ENCODE measurements at regions not wholly inside any gene's neighbourhood (a gene's known extent, or its start where the extent isn't known, plus 50 kb on each side); places are given as distances from the start of the nearest gene placed in this dataset.

- H3K27ac ChIP-seq: no peak overlapping the region
- TF ChIP-seq POLR2A (IDR thresholded peaks at IDR 0.05): no peak
- TF ChIP-seq CTCF (IDR thresholded peaks at IDR 0.05): no peak
Measured at GRCh38 chr6:113394216-113394615, 462.9 kb upstream of the MARCKS start.

GRCh38 chr6:113394729-113395128 lies 462.4 kb upstream of the MARCKS start:
- H3K27ac ChIP-seq: no peak overlapping the region
- TF ChIP-seq POLR2A (IDR thresholded peaks at IDR 0.05) (no peak), CTCF (IDR thresholded peaks at IDR 0.05) (no peak)
- DNase-seq: no peak

More at GRCh38 chr6:113394216-113394615, 462.9 kb upstream of the MARCKS start:
- Histone ChIP-seq H3K4me1 (no peaks in the 10 kb centered on the region), H3K36me3 (no peaks in the 10 kb centered on the region), H3K27me3 (no peaks in the 10 kb centered on the region), H3K4me3 (no peak overlapping the region), H3K9me3 (no peaks in the 10 kb centered on the region)
- DNase-seq: no peak

GRCh38 chr6:113396730-113397129 lies 460.4 kb upstream of the MARCKS start:
- H3K36me3 ChIP-seq: no peaks in the 10 kb centered on the region
- H3K9me3 ChIP-seq: no peaks in the 10 kb centered on the region
- no peak for DNase-seq
- H3K27me3 ChIP-seq: no peaks in the 10 kb centered on the region
- H3K4me3 ChIP-seq: no peak overlapping the region
- no peak overlapping the region for H3K27ac ChIP-seq
- TF ChIP-seq POLR2A (IDR thresholded peaks at IDR 0.05): no peak
- no peak for TF ChIP-seq CTCF (IDR thresholded peaks at IDR 0.05)
- H3K4me1 ChIP-seq: no peaks in the 10 kb centered on the region

More at GRCh38 chr6:113394729-113395128, 462.4 kb upstream of the MARCKS start:
- Histone ChIP-seq H3K4me1 (no peaks in the 10 kb centered on the region), H3K4me3 (no peak overlapping the region), H3K9me3 (no peaks in the 10 kb centered on the region), H3K36me3 (no peaks in the 10 kb centered on the region), H3K27me3 (no peaks in the 10 kb centered on the region)

- no peak for DNase-seq
- Histone ChIP-seq H3K27ac (no peak overlapping the region), H3K9me3 (no peaks in the 10 kb centered on the region), H3K4me3 (no peak overlapping the region), H3K4me1 (no peaks in the 10 kb centered on the region), H3K27me3 (no peaks in the 10 kb centered on the region), H3K36me3 (no peaks in the 10 kb centered on the region)
- no peak for TF ChIP-seq CTCF (IDR thresholded peaks at IDR 0.05)
- no peak for TF ChIP-seq POLR2A (IDR thresholded peaks at IDR 0.05)
Measured at GRCh38 chr6:113397236-113397635, 459.9 kb upstream of the MARCKS start.

GRCh38 chr6:113401231-113401630 lies 455.9 kb upstream of the MARCKS start:
- no peaks in the 10 kb centered on the region for H3K36me3 ChIP-seq
- TF ChIP-seq POLR2A (IDR thresholded peaks at IDR 0.05) (no peak), CTCF (IDR thresholded peaks at IDR 0.05) (no peak)
- H3K27ac ChIP-seq: no peak overlapping the region
- H3K4me3 ChIP-seq: no peak overlapping the region
- no peaks in the 10 kb centered on the region for H3K4me1 ChIP-seq
- H3K9me3 ChIP-seq: no peaks in the 10 kb centered on the region
- no peak for DNase-seq
- no peaks in the 10 kb centered on the region for H3K27me3 ChIP-seq

- no peaks in the 10 kb centered on the region for H3K27me3 ChIP-seq
- no peak for DNase-seq
- no peak overlapping the region for H3K27ac ChIP-seq
- no peak overlapping the region for H3K4me3 ChIP-seq
- H3K9me3 ChIP-seq: no peaks in the 10 kb centered on the region
- no peak for TF ChIP-seq CTCF (IDR thresholded peaks at IDR 0.05)
- H3K4me1 ChIP-seq: no peaks in the 10 kb centered on the region
- H3K36me3 ChIP-seq: no peaks in the 10 kb centered on the region
Measured at GRCh38 chr6:113402544-113402943, 454.6 kb upstream of the MARCKS start.
